ENCODE measurements at regions not wholly inside any gene's neighbourhood (a gene's known extent, or its start where the extent isn't known, plus 50 kb on each side); places are given as distances from the start of the nearest gene placed in this dataset.

GRCh38 chr1:232249339-232249738 lies 380.6 kb downstream of the SIPA1L2 start:
- Mint-ChIP-seq H3K9me3 (no peaks in the 10 kb centered on the region), H3K27ac (no peak overlapping the region), H3K4me3 (peak overlapping the region; percentile 9), H3K27me3 (ENCODE audit: low read depth) (peaks cover 100% of the 10 kb centered on the region), H3K36me3 (no peaks in the 10 kb centered on the region; the same call in 1 of the 2 replicates), H3K4me1 (peaks cover 50% of the 10 kb centered on the region)
- ATAC-seq (no peak), DNase-seq (ENCODE audit: low spot score) (no peak)
- POLR2A ChIA-PET: no interaction called here
- TF ChIP-seq TP53 (CRISPR knock-in tag; IDR thresholded peaks at IDR 0.05) (no peak), FOXJ3 (CRISPR knock-in tag; IDR thresholded peaks at IDR 0.05; ENCODE audit: borderline replicate concordance) (no peak), SMAD4 (CRISPR knock-in tag; IDR thresholded peaks at IDR 0.05) (no peak), IRF1 (CRISPR knock-in tag; IDR thresholded peaks at IDR 0.05) (no peak), NFATC4 (CRISPR knock-in tag; IDR thresholded peaks at IDR 0.05) (no peak), ZNF263 (CRISPR knock-in tag; IDR thresholded peaks at IDR 0.05; ENCODE audit: low read depth) (no peak), FOXK1 (CRISPR knock-in tag; IDR thresholded peaks at IDR 0.05) (no peak), NR1H2 (CRISPR knock-in tag; IDR thresholded peaks at IDR 0.05) (no peak), PRRX2 (CRISPR knock-in tag; IDR thresholded peaks at IDR 0.05) (no peak), ZNF671 (CRISPR knock-in tag; IDR thresholded peaks at IDR 0.05) (no peak), TEAD4 (CRISPR knock-in tag; IDR thresholded peaks at IDR 0.05) (no peak), JUN (CRISPR knock-in tag; IDR thresholded peaks at IDR 0.05) (no peak)
- CTCF ChIA-PET: interaction anchor here (1.7 kb wide), 1 partner anchor 266 kb away, joined by 4 read pairs; no protein-coding TSS in a partner anchor

GRCh38 chr1:232248276-232248820 lies 381.6 kb downstream of the SIPA1L2 start:
- Mint-ChIP-seq H3K9me3 (no peaks in the 10 kb centered on the region), H3K4me3 (no peak overlapping the region), H3K36me3 (no peaks in the 10 kb centered on the region; the same call in 1 of the 2 replicates), H3K4me1 (peaks cover 49% of the 10 kb centered on the region), H3K27ac (no peak overlapping the region), H3K27me3 (ENCODE audit: low read depth) (peaks cover 100% of the 10 kb centered on the region)
- ChIA-PET CTCF (interaction anchor here (0.7 to 1.7 kb wide), 3 partner anchors 37 to 265 kb away, joined by 3 to 4 read pairs (median 4); no protein-coding TSS in a partner anchor), POLR2A (interaction anchor here (0.7 kb wide), 1 partner anchor 105 kb away, joined by 3 read pairs; no protein-coding TSS in a partner anchor)
- TF ChIP-seq FOXJ3 (CRISPR knock-in tag; IDR thresholded peaks at IDR 0.05; ENCODE audit: borderline replicate concordance): no peak
- no peak for TF ChIP-seq CBFB (CRISPR knock-in tag; IDR thresholded peaks at IDR 0.05; ENCODE audit: low read depth)
- TF ChIP-seq RORB (CRISPR knock-in tag; IDR thresholded peaks at IDR 0.05): no peak
- TF ChIP-seq ZNF416 (CRISPR knock-in tag; IDR thresholded peaks at IDR 0.05): no peak
- no peak for TF ChIP-seq FOXK1 (CRISPR knock-in tag; IDR thresholded peaks at IDR 0.05)
- no peak for TF ChIP-seq ESRRA (CRISPR knock-in tag; IDR thresholded peaks at IDR 0.05; ENCODE audit: borderline replicate concordance)
- ATAC-seq (no peak), DNase-seq (ENCODE audit: low spot score) (no peak)

GRCh38 chr1:232247669-232248068 lies 382.3 kb downstream of the SIPA1L2 start:
- TF ChIP-seq TEAD4 (CRISPR knock-in tag; IDR thresholded peaks at IDR 0.05): no peak
- no peak overlapping the region for H3K4me3 Mint-ChIP-seq
- peaks cover 95% of the 10 kb centered on the region for H3K27me3 Mint-ChIP-seq (ENCODE audit: low read depth)
- H3K4me1 Mint-ChIP-seq: peaks cover 42% of the 10 kb centered on the region
- ATAC-seq (no peak), DNase-seq (ENCODE audit: low spot score) (no peak)
- H3K36me3 Mint-ChIP-seq: no peaks in the 10 kb centered on the region
- POLR2A ChIA-PET: no interaction called here
- no peaks in the 10 kb centered on the region for H3K9me3 Mint-ChIP-seq
- CTCF ChIA-PET: interaction anchor here (1.6 kb wide), 1 partner anchor 36 kb away, joined by 4 read pairs; no protein-coding TSS in a partner anchor
- H3K27ac Mint-ChIP-seq: no peak overlapping the region

GRCh38 chr1:232244426-232244825 lies 385.5 kb downstream of the SIPA1L2 start:
- CTCF ChIA-PET: no interaction called here
- H3K4me3 Mint-ChIP-seq: no peak overlapping the region
- POLR2A ChIA-PET: no interaction called here
- H3K9me3 Mint-ChIP-seq: no peaks in the 10 kb centered on the region
- H3K4me1 Mint-ChIP-seq: peaks cover 18% of the 10 kb centered on the region
- H3K36me3 Mint-ChIP-seq: no peaks in the 10 kb centered on the region
- ATAC-seq: no peak
- no peak for DNase-seq (ENCODE audit: low spot score)
- no peak overlapping the region for H3K27ac Mint-ChIP-seq
- TF ChIP-seq HMGA2 (CRISPR knock-in tag; IDR thresholded peaks at IDR 0.05): no peak
- no peak for TF ChIP-seq RELA (CRISPR knock-in tag; IDR thresholded peaks at IDR 0.05; ENCODE audit: borderline replicate concordance)
- no peak for TF ChIP-seq SMAD4 (CRISPR knock-in tag; IDR thresholded peaks at IDR 0.05)
- TF ChIP-seq ELF4 (CRISPR knock-in tag; IDR thresholded peaks at IDR 0.05; ENCODE audit: low read depth): no peak
- no peak for TF ChIP-seq NR3C1 (CRISPR knock-in tag; conservative IDR thresholded peaks at IDR 0.05; ENCODE audit: low read depth)
- TF ChIP-seq AFF4 (CRISPR knock-in tag; IDR thresholded peaks at IDR 0.05; ENCODE audit: borderline replicate concordance): no peak
- TF ChIP-seq USF2 (CRISPR knock-in tag; IDR thresholded peaks at IDR 0.05): no peak
- no peak for TF ChIP-seq SP1 (CRISPR knock-in tag; conservative IDR thresholded peaks at IDR 0.05)
- H3K27me3 Mint-ChIP-seq (ENCODE audit: low read depth): peaks cover 79% of the 10 kb centered on the region
